Neural cell (in vitro differentiated cells): ENCODE measurements at regions not wholly inside any gene's neighbourhood (a gene's known extent, or its start where the extent isn't known, plus 50 kb on each side); places are given as distances from the start of the nearest gene placed in this dataset.

Experiments
- H2AFZ ChIP-seq: fragments of 200-600, 300-800 bp; sonication (generic), shearing (Covaris generic); 2 replicates; pipeline ENCODE4 v1.6.0; 2014; ENCODE audit warnings: low read depth, mild to moderate bottlenecking, antibody characterized with exemption, low read length, moderate library complexity
- H3F3A ChIP-seq: fragments of 200-600 bp; shearing (Covaris generic); 2 replicates; pipeline ENCODE4 v1.6.1; 2016; ENCODE audit warnings: mild to moderate bottlenecking, moderate library complexity, mixed read lengths, antibody characterized with exemption, low read length; ENCODE audit not compliant: insufficient read depth, poor library complexity, severe bottlenecking
- H3K27ac ChIP-seq: fragments of 200-600, 300-800 bp; sonication (generic), shearing (Covaris generic); 2 replicates; pipeline ENCODE4 v1.5.1; 2014; ENCODE audit warnings: mild to moderate bottlenecking, low read length, moderate library complexity
- H3K27me3 ChIP-seq: fragments of 300-800, 200-600 bp; sonication (generic), shearing (Covaris generic); 2 replicates; pipeline ENCODE4 v1.6.0; 2014; ENCODE audit warnings: mild to moderate bottlenecking, low read depth, low read length, moderate library complexity; ENCODE audit not compliant: insufficient read depth
- H3K36me3 ChIP-seq: fragments of 300-800, 200-600 bp; sonication (generic), shearing (Covaris generic); 2 replicates; pipeline ENCODE4 v1.5.1; 2014; ENCODE audit warnings: mild to moderate bottlenecking, antibody characterized with exemption, low read length, moderate library complexity; ENCODE audit not compliant: insufficient read depth
- H3K4me2 ChIP-seq: fragments of 300-800, 200-600 bp; sonication (generic), shearing (Covaris generic); 2 replicates; pipeline ENCODE4 v1.6.0; 2014; ENCODE audit warnings: mild to moderate bottlenecking, low read length
- H3K4me3 ChIP-seq: fragments of 300-800, 200-600 bp; sonication (generic), shearing (Covaris generic); 2 replicates; pipeline ENCODE4 v1.5.1; 2014; ENCODE audit warnings: mild to moderate bottlenecking, low read length, moderate library complexity
- H3K79me2 ChIP-seq: fragments of 200-600 bp; shearing (Covaris generic); replicated peaks from 2 replicates; pipeline ENCODE4 v1.6.0; 2014; ENCODE audit warnings: mild to moderate bottlenecking, low read length, moderate library complexity; ENCODE audit not compliant: insufficient read depth
- H3K9ac ChIP-seq: fragments of 300-800, 200-600 bp; sonication (generic), shearing (Covaris generic); 2 replicates; pipeline ENCODE4 v1.6.1; 2016; ENCODE audit warnings: mild to moderate bottlenecking, low read length, mixed read lengths
- H3K9me2 ChIP-seq: fragments of 200-600 bp; shearing (Covaris generic); 2 replicates; pipeline ENCODE4 v1.6.1; 2016; ENCODE audit warnings: mild to moderate bottlenecking, low read length, mixed read lengths; ENCODE audit not compliant: insufficient read depth
- H3K9me3 ChIP-seq: fragments of 200-600, 300-800 bp; sonication (generic), shearing (Covaris generic); 2 replicates; pipeline ENCODE4 v1.6.1; 2016; ENCODE audit warnings: mild to moderate bottlenecking, mixed run types, low read length, moderate library complexity, mixed read lengths
- H4K20me1 ChIP-seq: fragments of 200-600 bp; shearing (Covaris generic); 2 replicates; pipeline ENCODE4 v1.6.1; 2016; ENCODE audit warnings: mild to moderate bottlenecking, mixed run types; ENCODE audit not compliant: insufficient read depth
- CTCF ChIP-seq: fragments of 450-650 bp; IDR thresholded peaks from 2 replicates; pipeline ENCODE4 v1.5.1; 2014; ENCODE audit warnings: antibody characterized with exemption, mild to moderate bottlenecking, moderate library complexity; ENCODE audit not compliant: poor library complexity, severe bottlenecking
- EP300 ChIP-seq: fragments of 450-650 bp; conservative IDR thresholded peaks from 2 replicates; pipeline ENCODE4 v1.6.1; 2014; ENCODE audit warnings: antibody characterized with exemption, mild to moderate bottlenecking, moderate library complexity; ENCODE audit not compliant: poor library complexity, severe bottlenecking
- EZH2 ChIP-seq: fragments of 200-600, 300-800 bp; shearing (Covaris generic), sonication (generic); IDR thresholded peaks from 2 replicates; pipeline ENCODE4 v1.6.1; 2014; ENCODE audit warnings: antibody characterized with exemption, low read length, borderline replicate concordance, mild to moderate bottlenecking; ENCODE audit not compliant: insufficient read depth, poor library complexity, severe bottlenecking
- MXI1 ChIP-seq: fragments of 450-650 bp; conservative IDR thresholded peaks from 2 replicates; pipeline ENCODE4 v1.6.1; 2014; ENCODE audit warnings: antibody characterized with exemption, mild to moderate bottlenecking; ENCODE audit not compliant: poor library complexity, severe bottlenecking
- POLR2AphosphoS5 ChIP-seq: IDR thresholded peaks from 2 replicates; pipeline ENCODE4 v1.6.1; 2012
- RAD21 ChIP-seq: fragments of 450-650 bp; conservative IDR thresholded peaks from 2 replicates; pipeline ENCODE4 v1.6.1; 2014; ENCODE audit warnings: antibody characterized with exemption, mild to moderate bottlenecking, moderate library complexity
- REST ChIP-seq: IDR thresholded peaks from 2 replicates; pipeline ENCODE4 v1.6.1; 2012; ENCODE audit warnings: borderline replicate concordance
- SMC3 ChIP-seq: fragments of 450-650 bp; conservative IDR thresholded peaks from 2 replicates; pipeline ENCODE4 v1.6.1; 2014; ENCODE audit warnings: antibody characterized with exemption, mild to moderate bottlenecking, moderate library complexity; ENCODE audit not compliant: poor library complexity
- TAF1 ChIP-seq: IDR thresholded peaks from 2 replicates; pipeline ENCODE4 v1.6.1; 2012; ENCODE audit warnings: low read depth

GRCh38 chr6:55950071-55950814 lies 74.9 kb upstream of the BMP5 start:
- TF ChIP-seq POLR2AphosphoS5 (no peak), RAD21 (no peak), CTCF (no peak), SMC3 (no peak), MXI1 (no peak), REST (no peak), EZH2 (no peak), EP300 (no peak), TAF1 (no peak)

GRCh38 chr6:55943329-55943728 lies 67.9 kb upstream of the BMP5 start:
- no peak overlapping the region for H3K4me2 ChIP-seq
- H3K79me2 ChIP-seq = no peaks in the 10 kb centered on the region
- no peak overlapping the region for H2AFZ ChIP-seq
- no peaks in the 10 kb centered on the region for H3K9me2 ChIP-seq
- no peak overlapping the region for H3K9ac ChIP-seq
- no peaks in the 10 kb centered on the region for H4K20me1 ChIP-seq
- H3K27me3 ChIP-seq = no peaks in the 10 kb centered on the region
- H3K27ac ChIP-seq = no peak overlapping the region
- H3K36me3 ChIP-seq = no peaks in the 10 kb centered on the region
- TF ChIP-seq EZH2 (no peak), SMC3 (no peak), EP300 (no peak), RAD21 (no peak), MXI1 (no peak), CTCF (no peak), TAF1 (no peak), POLR2AphosphoS5 (no peak), REST (no peak)
- no peaks in the 10 kb centered on the region for H3K9me3 ChIP-seq
- no peaks in the 10 kb centered on the region for H3F3A ChIP-seq
- no peak overlapping the region for H3K4me3 ChIP-seq

More at GRCh38 chr6:55950071-55950814, 74.9 kb upstream of the BMP5 start:
- H4K20me1 ChIP-seq = no peaks in the 10 kb centered on the region
- H3F3A ChIP-seq = no peaks in the 10 kb centered on the region
- no peak overlapping the region for H3K27ac ChIP-seq
- no peaks in the 10 kb centered on the region for H3K79me2 ChIP-seq
- no peak overlapping the region for H3K4me3 ChIP-seq
- no peak overlapping the region for H3K9ac ChIP-seq
- H3K36me3 ChIP-seq = no peaks in the 10 kb centered on the region
- no peak overlapping the region for H3K4me2 ChIP-seq
- no peak overlapping the region for H2AFZ ChIP-seq
- no peaks in the 10 kb centered on the region for H3K27me3 ChIP-seq
- H3K9me3 ChIP-seq = no peaks in the 10 kb centered on the region
- no peaks in the 10 kb centered on the region for H3K9me2 ChIP-seq
